GM10266 (cell line): ENCODE measurements at regions not wholly inside any gene's neighbourhood (a gene's known extent, or its start where the extent isn't known, plus 50 kb on each side); places are given as distances from the start of the nearest gene placed in this dataset.

Experiments
- DNase-seq: peaks from one replicate; pipeline ENCODE4 v3.0.0; 2012; ENCODE audit errors: extremely low spot score
- CTCF ChIP-seq: IDR thresholded peaks from 2 replicates; pipeline ENCODE4 v1.5.1; 2012; ENCODE audit warnings: mild to moderate bottlenecking, low read depth; ENCODE audit not compliant: control insufficient read depth, insufficient read depth; ENCODE audit errors: missing control alignments

- DNase-seq: no peak
- no peak for TF ChIP-seq CTCF
These were observed 256.3 kb upstream of the IRF2BP2 start for GRCh38 chr1:234866007-234866866.

DNA sequence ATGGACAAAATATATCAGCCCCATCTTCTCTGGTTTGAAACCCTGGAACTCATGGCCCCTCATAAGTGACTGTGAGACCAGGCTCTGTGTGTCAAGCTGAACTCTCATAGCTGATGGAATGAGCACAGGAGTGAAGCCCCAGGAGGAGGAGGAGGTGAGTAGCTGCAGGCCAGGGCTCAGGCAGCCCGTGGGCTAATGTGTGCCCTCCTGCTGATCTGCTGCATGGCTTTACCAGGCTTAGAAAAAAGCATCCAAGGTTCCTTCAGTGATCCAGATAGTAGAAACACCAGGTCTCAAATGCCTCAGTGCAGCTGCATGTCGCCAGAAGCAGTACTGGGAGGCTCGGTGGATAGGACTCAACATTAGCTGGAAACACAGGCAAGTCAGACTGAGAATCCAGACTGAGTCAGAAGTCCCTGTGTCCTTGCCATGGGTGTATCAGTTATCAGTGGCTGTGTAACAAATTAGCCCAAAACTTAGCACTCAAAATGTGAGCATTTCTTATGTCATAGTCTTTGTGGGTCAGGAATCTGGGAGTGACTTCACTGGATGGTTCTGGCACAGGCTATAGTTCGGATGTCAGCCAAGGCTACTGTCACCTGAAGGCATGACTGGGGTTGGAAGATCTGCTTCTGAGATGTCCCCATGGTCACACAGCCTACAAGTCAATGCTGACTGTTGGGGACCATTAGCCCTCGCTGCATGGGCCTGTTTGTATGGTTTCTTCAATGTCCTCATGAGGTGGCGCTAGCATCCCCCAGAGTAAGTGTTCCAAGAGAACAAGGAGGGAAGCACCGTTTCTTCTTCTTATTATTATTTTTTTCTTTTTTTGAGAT, 255.4 kb upstream of the IRF2BP2 start:
- DNase-seq: no peak
- TF ChIP-seq CTCF: no peak

DNA sequence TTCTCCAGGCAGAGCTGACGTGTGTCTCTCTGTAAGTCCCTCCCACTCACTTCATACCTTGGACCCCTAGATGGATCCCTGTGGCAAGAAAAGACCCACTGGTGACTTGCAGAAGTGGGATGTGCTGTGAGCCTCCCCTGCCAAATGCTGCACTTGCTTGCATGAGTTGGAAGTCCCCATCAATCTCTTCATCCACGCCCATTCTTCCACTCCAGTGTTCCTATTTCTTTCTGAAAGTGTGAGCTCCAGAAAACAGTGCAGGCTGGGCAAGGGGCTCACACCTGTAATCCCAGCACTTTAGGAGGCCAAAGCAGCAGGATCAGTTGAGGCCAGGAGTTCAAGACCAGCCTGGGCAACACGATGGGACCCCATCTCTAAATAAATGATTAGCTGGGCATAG, 254.1 kb upstream of the IRF2BP2 start:
- no peak for DNase-seq
- TF ChIP-seq CTCF: no peak

- no peak for TF ChIP-seq CTCF
- DNase-seq: no peak
These were observed 253.6 kb upstream of the IRF2BP2 start for GRCh38 chr1:234863551-234863971.

DNA sequence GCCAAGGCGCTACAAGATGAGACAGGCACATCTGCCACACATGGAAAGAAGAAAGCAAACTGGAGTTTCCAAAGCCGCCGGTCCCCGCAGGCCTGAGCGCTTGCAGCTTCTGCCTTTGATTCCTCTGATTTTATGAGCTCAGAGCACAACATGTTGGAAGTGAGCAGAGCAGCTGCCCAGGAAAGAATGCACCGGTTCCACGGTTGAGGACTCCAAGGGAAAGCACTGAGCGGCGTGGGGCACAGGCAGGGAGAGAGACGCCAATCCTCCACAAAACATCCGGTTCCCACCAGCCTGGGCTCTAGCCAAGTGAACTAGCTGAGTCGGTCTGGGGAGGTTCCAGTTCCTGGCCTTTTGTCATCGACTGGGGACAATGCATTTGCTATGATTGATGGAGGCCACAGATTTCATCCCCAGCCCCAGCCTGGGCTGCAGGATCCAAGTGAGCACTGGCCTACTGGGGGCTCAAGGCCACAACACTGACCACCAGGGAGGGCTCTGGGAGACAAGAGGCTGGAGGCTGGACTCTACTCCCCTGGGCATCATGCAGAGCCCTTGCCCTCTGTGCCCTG, 253.1 kb upstream of the IRF2BP2 start:
- no peak for TF ChIP-seq CTCF
- DNase-seq: no peak

DNA sequence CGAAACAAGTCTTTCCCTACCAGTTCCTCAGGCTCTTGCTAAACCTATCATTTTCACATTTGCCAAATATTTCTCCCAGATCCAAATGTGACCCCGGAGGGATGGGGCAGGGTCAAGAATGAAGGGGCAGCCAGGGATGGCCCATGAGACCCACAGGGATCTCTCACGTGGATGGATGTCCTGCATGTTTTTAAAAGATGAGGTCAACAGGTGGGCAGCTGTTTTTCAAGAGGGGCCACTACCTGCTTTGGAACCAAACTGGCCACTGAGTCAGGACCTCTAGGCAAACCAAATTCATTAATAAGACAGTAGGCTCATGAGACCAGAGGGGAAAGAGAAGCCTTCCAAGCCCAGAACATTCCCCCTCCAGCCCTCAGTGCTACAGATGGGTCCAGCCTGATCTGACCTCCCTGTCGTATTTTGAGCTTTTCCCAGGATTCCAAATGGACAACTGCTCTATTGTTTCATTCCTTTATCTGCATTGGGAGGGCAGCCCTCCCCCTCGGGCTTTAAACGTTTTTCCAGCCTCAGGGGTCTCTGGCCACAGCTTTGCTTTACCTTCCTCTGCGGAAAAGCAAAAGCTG, 252.5 kb upstream of the IRF2BP2 start:
- no peak for DNase-seq
- no peak for TF ChIP-seq CTCF
